ENCODE measurements at regions not wholly inside any gene's neighbourhood (a gene's known extent, or its start where the extent isn't known, plus 50 kb on each side); places are given as distances from the start of the nearest gene placed in this dataset.
A peak's percentile ranks its signal among the peaks of the same experiment; 100 is the strongest.

DNA sequence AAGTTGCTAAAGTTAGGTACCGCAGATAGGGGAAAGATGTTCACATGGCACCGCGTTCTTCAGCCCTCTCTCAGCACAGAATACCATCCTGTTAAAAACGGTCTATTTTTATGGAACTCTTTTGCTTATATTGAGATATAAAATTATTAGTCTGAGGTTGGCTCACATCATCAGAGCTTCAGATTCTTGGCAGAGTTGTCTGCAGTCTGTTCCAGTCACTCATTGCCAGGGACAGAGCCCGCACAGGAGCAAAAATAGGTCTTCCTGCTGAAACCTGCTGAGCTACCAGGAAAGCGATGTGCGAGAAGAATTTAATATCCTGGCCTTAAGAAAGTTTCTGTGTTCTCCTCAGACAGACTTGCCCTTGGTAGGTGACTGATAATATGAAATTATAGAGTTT, 249.8 kb downstream of the VRK1 start:
- H3K27me3 ChIP-seq (ENCODE audit: control insufficient read depth in 3 of 3, insufficient read depth in 3 of 3, low read depth in 1 of 3, low read length in 3 of 3) = no peaks in the 10 kb centered on the region
- H3K14ac ChIP-seq (ENCODE audit: low read length) = no peak overlapping the region
- DNase-seq (ENCODE audit: low spot score) = no peak
- H2BK15ac ChIP-seq (ENCODE audit: low read length) = no peak overlapping the region
- H3K4ac ChIP-seq (ENCODE audit: low read length) = no peak overlapping the region
- H3K36me3 ChIP-seq (replicated peaks in 1 of 2; ENCODE audit: control insufficient read depth in 2 of 2, insufficient read depth in 2 of 2, low read length in 2 of 2) = no peaks in the 10 kb centered on the region
- no peaks in the 10 kb centered on the region for H3K79me1 ChIP-seq (ENCODE audit: low read depth, low read length)
- H2AK5ac ChIP-seq (ENCODE audit: low read depth, low read length) = no peak overlapping the region
- no peak overlapping the region for H2BK120ac ChIP-seq (ENCODE audit: low read depth, low read length)
- H2BK12ac ChIP-seq (ENCODE audit: low read length) = no peak overlapping the region
- H3K4me3 ChIP-seq (ENCODE audit: low read length in 2 of 2) = no peak overlapping the region
- no peak overlapping the region for H3K27ac ChIP-seq (replicated peaks; ENCODE audit: low read length)
- no peak overlapping the region for H4K91ac ChIP-seq (ENCODE audit: low read depth, low read length, poor library complexity)
- H3K4me2 ChIP-seq (ENCODE audit: insufficient read depth, low read length, poor library complexity, severe bottlenecking) = no peak overlapping the region
- no peak overlapping the region for H3K23ac ChIP-seq (ENCODE audit: low read depth, low read length, poor library complexity)
- no peaks in the 10 kb centered on the region for H3K4me1 ChIP-seq (ENCODE audit: control insufficient read depth in 2 of 2, insufficient read depth in 1 of 2, low read depth in 1 of 2, low read length in 2 of 2)
- no peak overlapping the region for H2AFZ ChIP-seq (ENCODE audit: low read length)
- H3K18ac ChIP-seq (ENCODE audit: low read length) = no peak overlapping the region
- H4K8ac ChIP-seq (ENCODE audit: low read depth, low read length) = no peak overlapping the region
- peaks cover 0 to 2% of the 10 kb centered on the region in 2 donors for H3K9me3 ChIP-seq (replicated peaks in 1 of 2; ENCODE audit: control insufficient read depth in 2 of 2, insufficient read depth in 1 of 2, low read depth in 1 of 2, low read length in 2 of 2)
- no CpG with 5 or more reads among the region's 7 CpGs for WGBS, 2 donors (ENCODE audit: extremely low coverage in 2 of 2, insufficient read length in 2 of 2, insufficient replicate concordance in 1 of 2)
- H2BK5ac ChIP-seq (ENCODE audit: low read length) = no peak overlapping the region
- no peak overlapping the region for H3K9ac ChIP-seq (ENCODE audit: low read depth, low read length, poor library complexity)

DNA sequence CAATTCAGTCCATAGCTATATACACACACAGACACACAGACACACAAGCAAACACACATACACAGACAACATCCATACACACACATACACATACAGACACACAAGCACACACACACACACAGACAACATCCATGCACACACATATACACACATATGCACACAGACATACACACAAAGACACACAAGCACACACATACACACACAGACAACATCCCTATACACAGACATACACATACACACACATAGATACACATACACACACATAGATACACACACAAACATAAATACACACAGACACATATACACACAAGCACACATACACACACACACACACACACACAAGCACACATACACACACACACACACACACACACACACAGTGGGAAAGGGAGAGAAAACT, 254.8 kb downstream of the VRK1 start:
- Histone ChIP-seq H2BK5ac (ENCODE audit: low read length) (no peak overlapping the region), H3K18ac (ENCODE audit: low read length) (no peak overlapping the region), H4K91ac (ENCODE audit: low read depth, low read length, poor library complexity) (no peak overlapping the region), H2BK120ac (ENCODE audit: low read depth, low read length) (no peak overlapping the region), H3K4me3 (ENCODE audit: low read length in 2 of 2) (no peak overlapping the region), H3K4me2 (ENCODE audit: insufficient read depth, low read length, poor library complexity, severe bottlenecking) (no peak overlapping the region), H2BK12ac (ENCODE audit: low read length) (no peak overlapping the region), H3K9me3 (replicated peaks in 1 of 2; ENCODE audit: control insufficient read depth in 2 of 2, insufficient read depth in 1 of 2, low read depth in 1 of 2, low read length in 2 of 2) (peaks cover 0 to 2% of the 10 kb centered on the region in 2 donors), H2BK15ac (ENCODE audit: low read length) (no peak overlapping the region), H3K4me1 (ENCODE audit: control insufficient read depth in 2 of 2, insufficient read depth in 1 of 2, low read depth in 1 of 2, low read length in 2 of 2) (peaks cover 0 to 15% of the 10 kb centered on the region in 2 donors), H3K14ac (ENCODE audit: low read length) (no peak overlapping the region), H3K9ac (ENCODE audit: low read depth, low read length, poor library complexity) (no peak overlapping the region), H4K8ac (ENCODE audit: low read depth, low read length) (no peak overlapping the region), H3K4ac (ENCODE audit: low read length) (no peak overlapping the region), H2AFZ (ENCODE audit: low read length) (no peak overlapping the region), H3K79me1 (ENCODE audit: low read depth, low read length) (no peaks in the 10 kb centered on the region), H3K23ac (ENCODE audit: low read depth, low read length, poor library complexity) (no peak overlapping the region), H3K27ac (replicated peaks; ENCODE audit: low read length) (no peak overlapping the region), H3K27me3 (ENCODE audit: control insufficient read depth in 3 of 3, insufficient read depth in 3 of 3, low read depth in 1 of 3, low read length in 3 of 3) (no peaks in the 10 kb centered on the region), H2AK5ac (ENCODE audit: low read depth, low read length) (no peak overlapping the region), H3K36me3 (replicated peaks in 1 of 2; ENCODE audit: control insufficient read depth in 2 of 2, insufficient read depth in 2 of 2, low read length in 2 of 2) (no peaks in the 10 kb centered on the region)
- DNase-seq (ENCODE audit: low spot score) = no peak

DNA sequence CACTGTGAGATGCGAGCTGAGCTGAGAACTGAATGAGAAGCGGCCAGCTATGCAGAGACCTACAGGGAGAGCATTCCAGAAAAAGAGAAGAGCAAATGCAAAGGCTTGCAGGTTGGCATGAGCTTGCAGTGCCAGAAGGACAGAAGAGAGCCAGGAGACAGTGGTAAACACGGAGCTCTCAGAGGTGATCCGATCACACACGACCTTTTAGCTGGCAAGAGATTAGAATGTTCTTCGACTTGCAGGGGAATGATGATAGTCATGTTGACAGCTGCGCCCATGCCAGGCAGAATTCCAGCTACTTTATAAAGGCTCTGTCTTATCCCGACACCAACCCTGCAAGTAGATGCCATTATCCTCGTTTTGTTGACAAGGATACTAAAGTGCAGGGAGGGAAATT, 256.8 kb downstream of the VRK1 start:
- Histone ChIP-seq H3K23ac (ENCODE audit: low read depth, low read length, poor library complexity) (no peak overlapping the region), H3K4me2 (ENCODE audit: insufficient read depth, low read length, poor library complexity, severe bottlenecking) (no peak overlapping the region), H2BK12ac (ENCODE audit: low read length) (no peak overlapping the region), H2BK120ac (ENCODE audit: low read depth, low read length) (no peak overlapping the region), H2AK5ac (ENCODE audit: low read depth, low read length) (no peak overlapping the region), H2AFZ (ENCODE audit: low read length) (no peak overlapping the region), H3K4ac (ENCODE audit: low read length) (no peak overlapping the region), H3K9ac (ENCODE audit: low read depth, low read length, poor library complexity) (no peak overlapping the region), H3K4me1 (ENCODE audit: control insufficient read depth in 2 of 2, insufficient read depth in 1 of 2, low read depth in 1 of 2, low read length in 2 of 2) (peaks cover 0 to 18% of the 10 kb centered on the region in 2 donors), H2BK5ac (ENCODE audit: low read length) (no peak overlapping the region), H3K18ac (ENCODE audit: low read length) (no peak overlapping the region), H3K36me3 (replicated peaks in 1 of 2; ENCODE audit: control insufficient read depth in 2 of 2, insufficient read depth in 2 of 2, low read length in 2 of 2) (no peaks in the 10 kb centered on the region), H3K27ac (replicated peaks; ENCODE audit: low read length) (no peak overlapping the region), H3K79me1 (ENCODE audit: low read depth, low read length) (no peaks in the 10 kb centered on the region), H2BK15ac (ENCODE audit: low read length) (no peak overlapping the region), H4K8ac (ENCODE audit: low read depth, low read length) (no peak overlapping the region), H3K27me3 (ENCODE audit: control insufficient read depth in 3 of 3, insufficient read depth in 3 of 3, low read depth in 1 of 3, low read length in 3 of 3) (no peaks in the 10 kb centered on the region), H4K91ac (ENCODE audit: low read depth, low read length, poor library complexity) (no peak overlapping the region), H3K4me3 (ENCODE audit: low read length in 2 of 2) (no peak overlapping the region), H3K9me3 (replicated peaks in 1 of 2; ENCODE audit: control insufficient read depth in 2 of 2, insufficient read depth in 1 of 2, low read depth in 1 of 2, low read length in 2 of 2) (peaks cover 0 to 2% of the 10 kb centered on the region in 2 donors), H3K14ac (ENCODE audit: low read length) (no peak overlapping the region)
- no CpG with 5 or more reads among the region's 9 CpGs for WGBS, 2 donors (ENCODE audit: extremely low coverage in 2 of 2, insufficient read length in 2 of 2, insufficient replicate concordance in 1 of 2)
- DNase-seq (ENCODE audit: low spot score) = no peak

DNA sequence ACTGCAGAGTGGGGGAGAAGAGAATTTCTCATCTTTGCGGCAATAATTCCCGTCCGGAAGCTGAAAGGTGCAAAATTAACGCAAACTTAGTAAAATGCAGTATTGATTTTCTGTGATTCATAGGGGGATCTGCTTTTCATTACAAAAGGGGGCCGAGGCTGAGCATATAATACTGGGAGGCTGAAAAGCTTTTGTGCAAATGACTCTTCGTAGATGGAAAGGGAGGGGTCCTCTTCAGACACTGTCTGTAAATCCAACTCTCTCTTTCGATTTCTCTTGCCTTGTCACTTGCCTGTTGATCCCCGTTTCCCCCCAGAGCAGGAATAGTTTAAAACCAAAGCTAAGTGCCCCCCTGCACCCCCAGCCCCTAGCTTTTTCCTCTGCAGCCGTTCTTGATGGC, 258.2 kb downstream of the VRK1 start:
- H3K4me2 ChIP-seq (ENCODE audit: insufficient read depth, low read length, poor library complexity, severe bottlenecking) = no peak overlapping the region
- no peak overlapping the region for H3K18ac ChIP-seq (ENCODE audit: low read length)
- H2BK15ac ChIP-seq (ENCODE audit: low read length) = no peak overlapping the region
- H3K23ac ChIP-seq (ENCODE audit: low read depth, low read length, poor library complexity) = no peak overlapping the region
- no peak overlapping the region for H2AK5ac ChIP-seq (ENCODE audit: low read depth, low read length)
- H3K14ac ChIP-seq (ENCODE audit: low read length) = no peak overlapping the region
- peak overlapping the region in 1 of 2 donors; percentile 26 for H3K4me3 ChIP-seq (ENCODE audit: low read length in 2 of 2)
- H3K79me1 ChIP-seq (ENCODE audit: low read depth, low read length) = no peaks in the 10 kb centered on the region
- no peak overlapping the region for H3K4ac ChIP-seq (ENCODE audit: low read length)
- no peaks in the 10 kb centered on the region for H3K36me3 ChIP-seq (replicated peaks in 1 of 2; ENCODE audit: control insufficient read depth in 2 of 2, insufficient read depth in 2 of 2, low read length in 2 of 2)
- no CpG with 5 or more reads among the region's 9 CpGs for WGBS, 2 donors (ENCODE audit: extremely low coverage in 2 of 2, insufficient read length in 2 of 2, insufficient replicate concordance in 1 of 2)
- no peak overlapping the region for H4K8ac ChIP-seq (ENCODE audit: low read depth, low read length)
- H2BK12ac ChIP-seq (ENCODE audit: low read length) = no peak overlapping the region
- no peaks in the 10 kb centered on the region for H3K27me3 ChIP-seq (ENCODE audit: control insufficient read depth in 3 of 3, insufficient read depth in 3 of 3, low read depth in 1 of 3, low read length in 3 of 3)
- H4K91ac ChIP-seq (ENCODE audit: low read depth, low read length, poor library complexity) = no peak overlapping the region
- no peaks in the 10 kb centered on the region for H3K9me3 ChIP-seq (replicated peaks in 1 of 2; ENCODE audit: control insufficient read depth in 2 of 2, insufficient read depth in 1 of 2, low read depth in 1 of 2, low read length in 2 of 2)
- no peak overlapping the region for H2BK120ac ChIP-seq (ENCODE audit: low read depth, low read length)
- H2AFZ ChIP-seq (ENCODE audit: low read length) = peak overlapping the region; percentile 92
- no peak for DNase-seq (ENCODE audit: low spot score)
- no peak overlapping the region for H2BK5ac ChIP-seq (ENCODE audit: low read length)
- no peak overlapping the region for H3K9ac ChIP-seq (ENCODE audit: low read depth, low read length, poor library complexity)
- peaks cover 0 to 18% of the 10 kb centered on the region in 2 donors for H3K4me1 ChIP-seq (ENCODE audit: control insufficient read depth in 2 of 2, insufficient read depth in 1 of 2, low read depth in 1 of 2, low read length in 2 of 2)
- no peak overlapping the region for H3K27ac ChIP-seq (replicated peaks; ENCODE audit: low read length)
